Spleen (tissue), 7 donors: ENCODE measurements at regions not wholly inside any gene's neighbourhood (a gene's known extent, or its start where the extent isn't known, plus 50 kb on each side); places are given as distances from the start of the nearest gene placed in this dataset.

Experiments
- CTCF ChIP-seq, 11 experiments: fragments of 200-600 bp in 7 of 11; fragments of 450-650 bp in 4 of 11; sonication (generic) in 4 of 11; IDR thresholded peaks in 8 of 11; conservative IDR thresholded peaks in 3 of 11; 1 replicate in 7 of 11; 2 replicates in 4 of 11; pipeline versions ENCODE4 v1.4.0 to v1.8.0; 2016 to 2021; ENCODE audit warnings: antibody characterized with exemption in 11 of 11, inconsistent platforms in 4 of 11, mild to moderate bottlenecking in 1 of 11
- POLR2A ChIP-seq, 3 donors: fragments of 450-650 bp; IDR thresholded peaks; one replicate each; pipeline ENCODE4 v1.5.1; 2017; ENCODE audit warnings: antibody characterized with exemption in 3 of 3, mild to moderate bottlenecking in 1 of 3
- POLR2AphosphoS5 ChIP-seq, 3 donors: sonication (generic); formaldehyde crosslinking; IDR thresholded peaks; one replicate each; pipeline ENCODE4 v1.5.1; 2017; ENCODE audit warnings: antibody characterized with exemption in 3 of 3
- donor health status: DM: no; HTN: no; CAD: no; lungs with moderate emphysema.
- donor health status: DM: no; HTN: no; CAD: no.
- donor health status: DM: no; HTN: no; CAD: no.

- TF ChIP-seq CTCF (IDR thresholded peaks at IDR 0.05 in 8 of 11, conservative IDR thresholded peaks at IDR 0.05 in 3 of 11) (no peak), POLR2A (IDR thresholded peaks at IDR 0.05) (no peak), POLR2AphosphoS5 (IDR thresholded peaks at IDR 0.05) (no peak)
Measured at GRCh38 chr5:6810641-6811405, 97.6 kb downstream of the TENT4A start.
